ENCODE measurements at regions not wholly inside any gene's neighbourhood (a gene's known extent, or its start where the extent isn't known, plus 50 kb on each side); places are given as distances from the start of the nearest gene placed in this dataset.

GRCh38 chrX:10047631-10048030 is 80.5 kb downstream of the CLDN34 start:
- no peak for DNase-seq (ENCODE audit: low read depth in 3 of 3)

GRCh38 chrX:10048076-10048475 is 80.9 kb downstream of the CLDN34 start:
- DNase-seq (ENCODE audit: low read depth in 3 of 3): no peak

GRCh38 chrX:10048707-10049106 is 81.5 kb downstream of the CLDN34 start:
- DNase-seq (ENCODE audit: low read depth in 3 of 3): no peak

- no peak for DNase-seq (ENCODE audit: low read depth in 3 of 3)
Observed at GRCh38 chrX:10049236-10049635, 82.1 kb downstream of the CLDN34 start.

GRCh38 chrX:10050481-10050880 is 83.3 kb downstream of the CLDN34 start:
- no peak for DNase-seq (ENCODE audit: low read depth in 3 of 3)

GRCh38 chrX:10051866-10052480 is 84.8 kb downstream of the CLDN34 start:
- DNase-seq (ENCODE audit: low read depth in 3 of 3): no peak

- DNase-seq (ENCODE audit: low read depth in 3 of 3): no peak
Observed at GRCh38 chrX:10052906-10053625, 85.9 kb downstream of the CLDN34 start.

GRCh38 chrX:10054396-10054795 is 87.2 kb downstream of the CLDN34 start:
- no peak for DNase-seq (ENCODE audit: low read depth in 3 of 3)

GRCh38 chrX:10055430-10055829 is 88.3 kb downstream of the CLDN34 start:
- DNase-seq (ENCODE audit: low read depth in 3 of 3): no peak

GRCh38 chrX:10062352-10062751 is 94.4 kb upstream of the CLCN4 start:
- DNase-seq (ENCODE audit: low read depth in 3 of 3): no peak

- DNase-seq (ENCODE audit: low read depth in 3 of 3): no peak
Observed at GRCh38 chrX:10062980-10063379, 93.8 kb upstream of the CLCN4 start.

- DNase-seq (ENCODE audit: low read depth in 3 of 3): no peak
Observed at GRCh38 chrX:10064736-10065135, 92.0 kb upstream of the CLCN4 start.

- no peak for DNase-seq (ENCODE audit: low read depth in 3 of 3)
Observed at GRCh38 chrX:10070714-10071436, 85.9 kb upstream of the CLCN4 start.

- no peak for DNase-seq (ENCODE audit: low read depth in 3 of 3)
Observed at GRCh38 chrX:10071451-10072144, 85.2 kb upstream of the CLCN4 start.

GRCh38 chrX:10072786-10073568 is 83.8 kb upstream of the CLCN4 start:
- DNase-seq (ENCODE audit: low read depth in 3 of 3): no peak

- no peak for DNase-seq (ENCODE audit: low read depth in 3 of 3)
Observed at GRCh38 chrX:10073671-10074070, 83.1 kb upstream of the CLCN4 start.

- no peak for DNase-seq (ENCODE audit: low read depth in 3 of 3)
Observed at GRCh38 chrX:10074241-10074941, 82.4 kb upstream of the CLCN4 start.

GRCh38 chrX:10076765-10077164 is 80.0 kb upstream of the CLCN4 start:
- DNase-seq (ENCODE audit: low read depth in 3 of 3): no peak

GRCh38 chrX:10077425-10078188 is 79.2 kb upstream of the CLCN4 start:
- no peak for DNase-seq (ENCODE audit: low read depth in 3 of 3)

GRCh38 chrX:10078266-10078665 is 78.5 kb upstream of the CLCN4 start:
- no peak for DNase-seq (ENCODE audit: low read depth in 3 of 3)

All from stimulated activated CD4-positive, alpha-beta T cell treated with anti-CD3 and anti-CD28 coated beads, TNF-alpha, amount 100 ng/mL, for 4 hours (primary cell).